ENCODE measurements at regions not wholly inside any gene's neighbourhood (a gene's known extent, or its start where the extent isn't known, plus 50 kb on each side); places are given as distances from the start of the nearest gene placed in this dataset.

DNA sequence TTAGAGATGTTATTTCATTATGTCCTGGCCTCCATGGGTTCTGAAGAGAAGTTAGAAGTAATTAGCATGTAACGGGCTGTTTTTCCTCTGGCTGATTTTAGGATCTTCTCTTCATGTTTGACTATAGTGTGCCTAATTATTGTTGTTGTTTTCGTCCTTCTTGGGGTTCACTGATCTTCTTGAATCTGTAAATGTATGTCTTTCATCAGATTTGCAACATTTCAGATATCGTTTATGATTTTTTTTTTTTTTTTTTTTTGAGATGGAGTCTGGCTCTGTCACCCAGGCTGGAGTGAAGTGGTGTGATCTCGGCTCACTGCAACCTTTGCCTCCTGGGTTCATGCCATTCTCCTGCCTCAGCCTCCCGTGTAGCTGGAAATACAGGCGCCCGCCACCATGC is 246.7 kb downstream of the TFAP2C start:
- CTCF ChIA-PET, result no interaction called here
- peaks cover 2% of the 10 kb centered on the region for H3K9me3 Mint-ChIP-seq (ENCODE audit: low read depth)
- H3K4me1 Mint-ChIP-seq, result no peaks in the 10 kb centered on the region
- H3K36me3 Mint-ChIP-seq, result no peaks in the 10 kb centered on the region
- H3K27ac Mint-ChIP-seq, result no peak overlapping the region
- no peak for ATAC-seq
- no peak for DNase-seq
- no peak overlapping the region for H3K4me3 Mint-ChIP-seq
- H3K27me3 Mint-ChIP-seq, result no peaks in the 10 kb centered on the region

DNA sequence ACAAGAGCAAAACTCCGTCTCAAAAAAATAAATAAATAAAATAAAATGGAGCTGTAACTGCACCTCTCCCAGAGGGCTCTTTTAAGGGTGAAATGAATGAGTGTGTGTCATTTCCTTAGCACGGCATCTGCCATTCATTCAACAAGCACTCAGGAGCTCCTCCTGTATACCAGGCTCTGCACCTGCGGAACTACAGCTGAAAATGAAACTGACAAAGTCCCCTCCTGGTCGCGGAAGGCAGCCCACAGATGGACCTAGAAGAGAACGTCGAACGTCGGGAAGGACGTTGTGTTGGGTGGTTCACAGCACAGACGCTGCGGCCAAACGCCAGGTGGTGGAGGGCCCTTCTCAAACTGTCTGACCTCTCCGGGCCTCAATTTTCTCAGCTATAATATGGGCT is 256.4 kb downstream of the TFAP2C start:
- Mint-ChIP-seq H3K36me3 (no peaks in the 10 kb centered on the region), H3K4me3 (no peak overlapping the region), H3K27ac (no peak overlapping the region)

GRCh38 chr20:56890011-56890410 is 260.9 kb downstream of the TFAP2C start:
- ATAC-seq (no peak), DNase-seq (no peak)
- Mint-ChIP-seq H3K9me3 (ENCODE audit: low read depth) (no peaks in the 10 kb centered on the region), H3K27me3 (no peaks in the 10 kb centered on the region), H3K36me3 (no peaks in the 10 kb centered on the region), H3K27ac (no peak overlapping the region), H3K4me3 (no peak overlapping the region), H3K4me1 (peaks cover 6% of the 10 kb centered on the region)
- CTCF ChIA-PET, result no interaction called here

More for the DNA sequence above, 256.4 kb downstream of the TFAP2C start:
- CTCF ChIA-PET, result no interaction called here
- DNase-seq (no peak), ATAC-seq (no peak)
- Mint-ChIP-seq H3K9me3 (ENCODE audit: low read depth) (peaks cover 4% of the 10 kb centered on the region), H3K27me3 (no peaks in the 10 kb centered on the region), H3K4me1 (no peaks in the 10 kb centered on the region)

GRCh38 chr20:56893226-56893917 is 264.3 kb downstream of the TFAP2C start:
- peaks cover 6% of the 10 kb centered on the region for H3K4me1 Mint-ChIP-seq
- CTCF ChIA-PET, result no interaction called here
- DNase-seq (peak; percentile 58), ATAC-seq (peak; percentile 49)
- H3K9me3 Mint-ChIP-seq (ENCODE audit: low read depth), result peaks cover 3% of the 10 kb centered on the region
- no peak overlapping the region for H3K27ac Mint-ChIP-seq
- H3K4me3 Mint-ChIP-seq, result no peak overlapping the region
- H3K36me3 Mint-ChIP-seq, result no peaks in the 10 kb centered on the region
- H3K27me3 Mint-ChIP-seq, result no peaks in the 10 kb centered on the region

GRCh38 chr20:56896447-56896846 is 267.3 kb downstream of the TFAP2C start:
- H3K36me3 Mint-ChIP-seq, result no peaks in the 10 kb centered on the region
- H3K4me1 Mint-ChIP-seq, result peaks cover 6% of the 10 kb centered on the region
- no peak for DNase-seq
- H3K27ac Mint-ChIP-seq, result no peak overlapping the region
- peaks cover 5% of the 10 kb centered on the region for H3K9me3 Mint-ChIP-seq (ENCODE audit: low read depth)
- H3K4me3 Mint-ChIP-seq, result no peak overlapping the region
- CTCF ChIA-PET, result no interaction called here
- no peak for ATAC-seq
- no peaks in the 10 kb centered on the region for H3K27me3 Mint-ChIP-seq

DNA sequence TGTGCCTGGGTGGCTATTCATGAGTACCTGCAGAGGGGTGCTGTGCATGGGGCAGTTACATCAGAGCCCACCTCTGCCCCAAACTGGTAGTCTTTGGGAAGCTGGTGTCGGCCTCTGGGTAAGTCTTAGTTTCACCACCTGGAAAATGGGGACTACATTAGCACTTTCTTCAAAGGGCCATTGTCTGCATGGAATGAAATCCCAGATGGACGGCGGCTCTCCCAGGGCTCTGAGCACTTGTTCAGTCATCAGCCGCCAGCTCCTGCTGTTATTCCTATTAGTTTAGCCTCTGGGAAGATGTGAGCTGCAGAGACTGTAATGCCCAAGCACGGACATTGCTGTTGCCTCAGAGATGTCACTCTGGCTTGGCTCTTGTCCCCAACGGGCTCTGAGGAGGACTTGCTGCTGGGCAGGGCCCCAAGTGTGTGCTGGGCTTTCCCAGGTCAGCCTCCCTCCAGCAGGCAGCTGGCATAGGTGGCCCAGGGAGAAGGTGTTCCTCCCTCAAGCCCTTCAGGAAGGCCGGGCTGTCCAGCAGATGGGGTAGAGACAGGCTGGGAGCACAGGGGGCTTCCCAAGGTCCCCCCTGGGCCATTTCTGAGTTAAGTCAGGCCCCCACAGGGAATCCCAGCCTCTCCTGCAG is 268.3 kb downstream of the TFAP2C start:
- no peak for ATAC-seq
- Mint-ChIP-seq H3K4me3 (no peak overlapping the region), H3K27me3 (no peaks in the 10 kb centered on the region), H3K27ac (no peak overlapping the region), H3K9me3 (ENCODE audit: low read depth) (peaks cover 5% of the 10 kb centered on the region), H3K36me3 (no peaks in the 10 kb centered on the region), H3K4me1 (peaks cover 6% of the 10 kb centered on the region)
- no peak for DNase-seq
- CTCF ChIA-PET, result no interaction called here

- no peaks in the 10 kb centered on the region for H3K36me3 Mint-ChIP-seq
- no peak overlapping the region for H3K27ac Mint-ChIP-seq
- no peak for ATAC-seq
- no peak for DNase-seq
- H3K4me1 Mint-ChIP-seq, result peaks cover 6% of the 10 kb centered on the region
- H3K9me3 Mint-ChIP-seq (ENCODE audit: low read depth), result peaks cover 5% of the 10 kb centered on the region
- no peaks in the 10 kb centered on the region for H3K27me3 Mint-ChIP-seq
- CTCF ChIA-PET, result no interaction called here
- no peak overlapping the region for H3K4me3 Mint-ChIP-seq
These were observed 268.8 kb downstream of the TFAP2C start for GRCh38 chr20:56897958-56898349.

- DNase-seq, result no peak
- peaks cover 5% of the 10 kb centered on the region for H3K9me3 Mint-ChIP-seq (ENCODE audit: low read depth)
- no peaks in the 10 kb centered on the region for H3K36me3 Mint-ChIP-seq
- ATAC-seq, result no peak
- H3K4me3 Mint-ChIP-seq, result no peak overlapping the region
- CTCF ChIA-PET, result no interaction called here
- no peaks in the 10 kb centered on the region for H3K4me1 Mint-ChIP-seq
- no peaks in the 10 kb centered on the region for H3K27me3 Mint-ChIP-seq
- H3K27ac Mint-ChIP-seq, result no peak overlapping the region
These were observed 270.4 kb downstream of the TFAP2C start for GRCh38 chr20:56899506-56899905.

DNA sequence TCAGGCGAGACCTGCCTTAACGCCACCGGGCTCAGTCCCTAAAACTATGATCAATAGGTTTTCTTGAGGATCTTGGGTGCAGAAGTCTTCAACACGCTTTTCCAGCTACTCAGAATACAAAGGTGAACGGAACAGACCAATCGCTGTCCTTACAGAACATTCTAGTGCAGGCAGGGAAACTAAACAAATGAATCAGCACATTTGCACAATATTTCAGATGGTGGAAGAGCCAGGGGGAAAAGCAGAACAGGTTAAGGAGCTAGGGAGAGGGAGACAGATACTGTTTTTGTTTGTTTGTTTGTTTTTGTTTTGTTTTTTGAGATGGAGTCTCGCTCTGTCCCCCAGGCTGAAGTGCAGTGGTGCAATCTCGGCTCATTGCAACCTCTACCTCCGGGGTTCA is 271.1 kb downstream of the TFAP2C start:
- ATAC-seq (no peak), DNase-seq (no peak)
- CTCF ChIA-PET, result interaction anchor here (0.5 kb wide), 1 partner anchor 41 kb away, joined by 3 read pairs; no protein-coding TSS in a partner anchor
- H3K36me3 Mint-ChIP-seq, result no peaks in the 10 kb centered on the region
- H3K9me3 Mint-ChIP-seq (ENCODE audit: low read depth), result peaks cover 5% of the 10 kb centered on the region
- no peaks in the 10 kb centered on the region for H3K4me1 Mint-ChIP-seq
- no peak overlapping the region for H3K27ac Mint-ChIP-seq
- no peak overlapping the region for H3K4me3 Mint-ChIP-seq
- H3K27me3 Mint-ChIP-seq, result no peaks in the 10 kb centered on the region

DNA sequence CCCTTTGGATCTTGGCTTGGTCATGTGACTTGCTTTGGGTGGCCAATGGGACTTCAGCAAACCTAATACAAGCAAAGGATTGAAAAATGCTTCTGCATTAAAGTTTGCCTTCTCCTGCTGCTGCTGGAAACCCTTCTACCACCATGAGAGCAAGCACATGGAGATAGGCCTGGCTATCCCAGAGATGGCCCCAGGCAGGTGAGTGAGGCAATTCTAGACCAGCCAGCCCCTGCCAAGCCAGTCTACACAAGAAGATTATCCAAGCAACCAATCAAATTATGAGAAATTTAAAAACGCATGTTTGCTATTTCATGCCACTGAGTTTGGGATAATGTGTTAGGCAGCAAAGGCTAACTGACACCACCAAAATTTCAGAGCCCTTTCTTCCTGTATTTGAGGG is 274.3 kb downstream of the TFAP2C start:
- no peak for ATAC-seq
- Mint-ChIP-seq H3K9me3 (ENCODE audit: low read depth) (peaks cover 2% of the 10 kb centered on the region), H3K36me3 (no peaks in the 10 kb centered on the region), H3K27ac (no peak overlapping the region), H3K4me3 (no peak overlapping the region), H3K4me1 (no peaks in the 10 kb centered on the region), H3K27me3 (no peaks in the 10 kb centered on the region)
- CTCF ChIA-PET, result no interaction called here
- no peak for DNase-seq

DNA sequence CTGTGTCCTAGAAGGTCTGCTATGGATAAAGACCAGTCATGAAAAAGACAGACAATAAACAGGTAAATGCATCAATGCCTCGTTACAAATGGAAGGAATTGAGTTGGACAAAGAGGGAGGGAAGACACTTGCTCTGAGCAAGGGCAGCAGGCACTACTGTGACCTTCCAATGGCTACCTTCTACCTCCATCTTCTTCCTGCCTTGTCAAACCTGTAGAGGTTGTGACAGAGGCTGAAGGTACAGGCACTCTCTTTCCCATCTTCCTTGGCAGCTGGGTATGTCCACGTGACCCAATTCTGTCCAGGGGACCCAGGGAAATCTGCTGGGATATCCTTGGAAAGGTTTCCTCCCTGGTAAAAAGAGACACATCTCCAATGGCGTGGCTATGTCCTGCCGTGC is 274.8 kb downstream of the TFAP2C start:
- DNase-seq (no peak), ATAC-seq (no peak)
- Mint-ChIP-seq H3K4me3 (no peak overlapping the region), H3K4me1 (no peaks in the 10 kb centered on the region), H3K36me3 (no peaks in the 10 kb centered on the region), H3K9me3 (ENCODE audit: low read depth) (peaks cover 2% of the 10 kb centered on the region), H3K27me3 (no peaks in the 10 kb centered on the region), H3K27ac (no peak overlapping the region)
- CTCF ChIA-PET, result no interaction called here

- Mint-ChIP-seq H3K9me3 (ENCODE audit: low read depth) (peaks cover 3% of the 10 kb centered on the region), H3K4me1 (no peaks in the 10 kb centered on the region), H3K36me3 (no peaks in the 10 kb centered on the region), H3K27me3 (no peaks in the 10 kb centered on the region), H3K4me3 (no peak overlapping the region), H3K27ac (no peak overlapping the region)
- ATAC-seq (no peak), DNase-seq (no peak)
- CTCF ChIA-PET, result no interaction called here
These were observed 281.0 kb downstream of the TFAP2C start for GRCh38 chr20:56909918-56910714.

GRCh38 chr20:56911946-56912345 is 282.8 kb downstream of the TFAP2C start:
- no peak for DNase-seq
- H3K4me3 Mint-ChIP-seq, result no peak overlapping the region
- no peaks in the 10 kb centered on the region for H3K4me1 Mint-ChIP-seq
- no peaks in the 10 kb centered on the region for H3K27me3 Mint-ChIP-seq
- no peak for ATAC-seq
- no peak overlapping the region for H3K27ac Mint-ChIP-seq
- peaks cover 3% of the 10 kb centered on the region for H3K9me3 Mint-ChIP-seq (ENCODE audit: low read depth)
- no peaks in the 10 kb centered on the region for H3K36me3 Mint-ChIP-seq
- CTCF ChIA-PET, result no interaction called here

- H3K4me3 Mint-ChIP-seq, result no peak overlapping the region
- DNase-seq (no peak), ATAC-seq (no peak)
- CTCF ChIA-PET, result no interaction called here
- H3K36me3 Mint-ChIP-seq, result no peaks in the 10 kb centered on the region
- no peaks in the 10 kb centered on the region for H3K27me3 Mint-ChIP-seq
- no peaks in the 10 kb centered on the region for H3K4me1 Mint-ChIP-seq
- H3K27ac Mint-ChIP-seq, result no peak overlapping the region
- peaks cover 3% of the 10 kb centered on the region for H3K9me3 Mint-ChIP-seq (ENCODE audit: low read depth)
These were observed 285.4 kb downstream of the TFAP2C start for GRCh38 chr20:56914532-56914931.
